RPMI7951 (cell line): ENCODE measurements at regions not wholly inside any gene's neighbourhood (a gene's known extent, or its start where the extent isn't known, plus 50 kb on each side); places are given as distances from the start of the nearest gene placed in this dataset.
"Not testable (repeated sequence)": the region's sequence is repeated elsewhere in the genome, so short reads cannot be mapped to it uniquely, and the experiment has no call there.

Experiments
- DNase-seq: peaks from one replicate; pipeline ENCODE4 v3.0.0-alpha.2; 2012; ENCODE audit warnings: low read depth

- DNase-seq: not testable (repeated sequence)
These were observed 735.3 kb upstream of the TPTE start for GRCh38 chr21:9786092-9786491.

- DNase-seq: not testable (repeated sequence)
These were observed 733.1 kb upstream of the TPTE start for GRCh38 chr21:9788281-9788680.

- DNase-seq: not testable (repeated sequence)
These were observed 731.0 kb upstream of the TPTE start for GRCh38 chr21:9790354-9790753.

GRCh38 chr21:9791453-9791852 lies 729.9 kb upstream of the TPTE start:
- not testable (repeated sequence) for DNase-seq

GRCh38 chr21:9795291-9795690 lies 726.1 kb upstream of the TPTE start:
- not testable (repeated sequence) for DNase-seq

- not testable (repeated sequence) for DNase-seq
These were observed 725.1 kb upstream of the TPTE start for GRCh38 chr21:9796293-9796692.

- DNase-seq: not testable (repeated sequence)
These were observed 713.7 kb upstream of the TPTE start for GRCh38 chr21:9807675-9808074.

- not testable (repeated sequence) for DNase-seq
These were observed 710.0 kb upstream of the TPTE start for GRCh38 chr21:9811223-9812004.

GRCh38 chr21:9812507-9812906 lies 708.9 kb upstream of the TPTE start:
- DNase-seq: not testable (repeated sequence)

- not testable (repeated sequence) for DNase-seq
These were observed 707.2 kb upstream of the TPTE start for GRCh38 chr21:9813894-9814814.

- DNase-seq: not testable (repeated sequence)
These were observed 706.1 kb upstream of the TPTE start for GRCh38 chr21:9815181-9815789.

GRCh38 chr21:9816734-9817334 lies 704.5 kb upstream of the TPTE start:
- not testable (repeated sequence) for DNase-seq

- DNase-seq: not testable (repeated sequence)
These were observed 703.4 kb upstream of the TPTE start for GRCh38 chr21:9817841-9818441.

- DNase-seq: not testable (repeated sequence)
These were observed 701.7 kb upstream of the TPTE start for GRCh38 chr21:9819549-9820192.

GRCh38 chr21:9820579-9820978 lies 700.8 kb upstream of the TPTE start:
- not testable (repeated sequence) for DNase-seq

- DNase-seq: not testable (repeated sequence)
These were observed 699.9 kb upstream of the TPTE start for GRCh38 chr21:9821472-9821871.

GRCh38 chr21:9822093-9822820 lies 699.1 kb upstream of the TPTE start:
- DNase-seq: not testable (repeated sequence)

GRCh38 chr21:9823197-9824157 lies 697.9 kb upstream of the TPTE start:
- not testable (repeated sequence) for DNase-seq

- DNase-seq: not testable (repeated sequence)
These were observed 690.6 kb upstream of the TPTE start for GRCh38 chr21:9830801-9831200.
